ENCODE measurements at regions not wholly inside any gene's neighbourhood (a gene's known extent, or its start where the extent isn't known, plus 50 kb on each side); places are given as distances from the start of the nearest gene placed in this dataset.

- no peak overlapping the region for H3K27ac Mint-ChIP-seq
- no peak overlapping the region for H3K4me3 Mint-ChIP-seq
- H3K27me3 Mint-ChIP-seq, result peaks cover 26% of the 10 kb centered on the region
- H3K9me3 ChIP-seq (ENCODE audit: control insufficient read depth, low read length, poor library complexity, severe bottlenecking), result no peaks in the 10 kb centered on the region
- H3K36me3 Mint-ChIP-seq (ENCODE audit: low read depth), result no peaks in the 10 kb centered on the region
- DNase-seq (no peak), ATAC-seq (no peak)
- H3K4me1 Mint-ChIP-seq, result no peaks in the 10 kb centered on the region
These were observed 83.8 kb upstream of the NRXN3 start for GRCh38 chr14:78086342-78086741.

- ATAC-seq (no peak), DNase-seq (no peak)
- Mint-ChIP-seq H3K27me3 (peaks cover 30% of the 10 kb centered on the region), H3K4me3 (no peak overlapping the region), H3K27ac (no peak overlapping the region), H3K36me3 (ENCODE audit: low read depth) (no peaks in the 10 kb centered on the region), H3K4me1 (no peaks in the 10 kb centered on the region)
- no peaks in the 10 kb centered on the region for H3K9me3 ChIP-seq (ENCODE audit: control insufficient read depth, low read length, poor library complexity, severe bottlenecking)
These were observed 81.3 kb upstream of the NRXN3 start for GRCh38 chr14:78088916-78089315.

- DNase-seq (no peak), ATAC-seq (no peak)
- H3K4me1 Mint-ChIP-seq, result no peaks in the 10 kb centered on the region
- H3K27me3 Mint-ChIP-seq, result peaks cover 37% of the 10 kb centered on the region
- no peaks in the 10 kb centered on the region for H3K9me3 ChIP-seq (ENCODE audit: control insufficient read depth, low read length, poor library complexity, severe bottlenecking)
- no peaks in the 10 kb centered on the region for H3K36me3 Mint-ChIP-seq (ENCODE audit: low read depth)
- H3K4me3 Mint-ChIP-seq, result no peak overlapping the region
- H3K27ac Mint-ChIP-seq, result no peak overlapping the region
These were observed 79.3 kb upstream of the NRXN3 start for GRCh38 chr14:78090864-78091263.

- Mint-ChIP-seq H3K36me3 (ENCODE audit: low read depth) (no peaks in the 10 kb centered on the region), H3K27ac (no peak overlapping the region), H3K4me1 (no peaks in the 10 kb centered on the region), H3K27me3 (peaks cover 37% of the 10 kb centered on the region), H3K4me3 (no peak overlapping the region)
- ATAC-seq (no peak), DNase-seq (no peak)
- H3K9me3 ChIP-seq (ENCODE audit: control insufficient read depth, low read length, poor library complexity, severe bottlenecking), result no peaks in the 10 kb centered on the region
These were observed 78.8 kb upstream of the NRXN3 start for GRCh38 chr14:78091361-78091760.

GRCh38 chr14:78092040-78092439 is 78.1 kb upstream of the NRXN3 start:
- ATAC-seq (no peak), DNase-seq (no peak)
- H3K4me3 Mint-ChIP-seq, result no peak overlapping the region
- H3K4me1 Mint-ChIP-seq, result no peaks in the 10 kb centered on the region
- no peak overlapping the region for H3K27ac Mint-ChIP-seq
- peaks cover 37% of the 10 kb centered on the region for H3K27me3 Mint-ChIP-seq
- H3K9me3 ChIP-seq (ENCODE audit: control insufficient read depth, low read length, poor library complexity, severe bottlenecking), result no peaks in the 10 kb centered on the region
- H3K36me3 Mint-ChIP-seq (ENCODE audit: low read depth), result no peaks in the 10 kb centered on the region

GRCh38 chr14:78103271-78103670 is 66.9 kb upstream of the NRXN3 start:
- no peak for ATAC-seq

GRCh38 chr14:78104160-78104559 is 66.0 kb upstream of the NRXN3 start:
- no peaks in the 10 kb centered on the region for H3K36me3 Mint-ChIP-seq (ENCODE audit: low read depth)
- no peak for DNase-seq
- H3K4me1 Mint-ChIP-seq, result no peaks in the 10 kb centered on the region
- peaks cover 11% of the 10 kb centered on the region for H3K27me3 Mint-ChIP-seq
- ATAC-seq, result no peak
- H3K4me3 Mint-ChIP-seq, result no peak overlapping the region
- H3K27ac Mint-ChIP-seq, result no peak overlapping the region
- no peaks in the 10 kb centered on the region for H3K9me3 ChIP-seq (ENCODE audit: control insufficient read depth, low read length, poor library complexity, severe bottlenecking)

More at GRCh38 chr14:78103271-78103670, 66.9 kb upstream of the NRXN3 start:
- no peaks in the 10 kb centered on the region for H3K4me1 Mint-ChIP-seq
- H3K27me3 Mint-ChIP-seq, result peaks cover 14% of the 10 kb centered on the region
- no peak overlapping the region for H3K4me3 Mint-ChIP-seq
- no peaks in the 10 kb centered on the region for H3K9me3 ChIP-seq (ENCODE audit: control insufficient read depth, low read length, poor library complexity, severe bottlenecking)
- H3K27ac Mint-ChIP-seq, result no peak overlapping the region
- no peak for DNase-seq
- no peaks in the 10 kb centered on the region for H3K36me3 Mint-ChIP-seq (ENCODE audit: low read depth)

- Mint-ChIP-seq H3K27ac (no peak overlapping the region), H3K4me3 (peak overlapping the region; percentile 8), H3K4me1 (no peaks in the 10 kb centered on the region), H3K36me3 (ENCODE audit: low read depth) (no peaks in the 10 kb centered on the region), H3K27me3 (peaks cover 9% of the 10 kb centered on the region)
- no peaks in the 10 kb centered on the region for H3K9me3 ChIP-seq (ENCODE audit: control insufficient read depth, low read length, poor library complexity, severe bottlenecking)
- ATAC-seq (no peak), DNase-seq (no peak)
These were observed 65.5 kb upstream of the NRXN3 start for GRCh38 chr14:78104655-78105054.

- no peaks in the 10 kb centered on the region for H3K36me3 Mint-ChIP-seq (ENCODE audit: low read depth)
- no peak for DNase-seq
- H3K9me3 ChIP-seq (ENCODE audit: control insufficient read depth, low read length, poor library complexity, severe bottlenecking), result no peaks in the 10 kb centered on the region
- ATAC-seq, result no peak
- H3K27ac Mint-ChIP-seq, result no peak overlapping the region
- no peaks in the 10 kb centered on the region for H3K4me1 Mint-ChIP-seq
- no peak overlapping the region for H3K4me3 Mint-ChIP-seq
- H3K27me3 Mint-ChIP-seq, result peaks cover 6% of the 10 kb centered on the region
These were observed 63.8 kb upstream of the NRXN3 start for GRCh38 chr14:78106381-78106780.

- ATAC-seq, result no peak
- Mint-ChIP-seq H3K36me3 (ENCODE audit: low read depth) (no peaks in the 10 kb centered on the region), H3K27me3 (peaks cover 4% of the 10 kb centered on the region), H3K4me1 (no peaks in the 10 kb centered on the region), H3K4me3 (no peak overlapping the region), H3K27ac (no peak overlapping the region)
- no peaks in the 10 kb centered on the region for H3K9me3 ChIP-seq (ENCODE audit: control insufficient read depth, low read length, poor library complexity, severe bottlenecking)
- no peak for DNase-seq
These were observed 63.0 kb upstream of the NRXN3 start for GRCh38 chr14:78107166-78107565.

GRCh38 chr14:78119440-78119839 is 50.7 kb upstream of the NRXN3 start:
- Mint-ChIP-seq H3K36me3 (ENCODE audit: low read depth) (no peaks in the 10 kb centered on the region), H3K4me3 (no peak overlapping the region), H3K27ac (no peak overlapping the region), H3K4me1 (no peaks in the 10 kb centered on the region), H3K27me3 (peaks cover 4% of the 10 kb centered on the region)
- DNase-seq (no peak), ATAC-seq (no peak)
- H3K9me3 ChIP-seq (ENCODE audit: control insufficient read depth, low read length, poor library complexity, severe bottlenecking), result no peaks in the 10 kb centered on the region

Measured in T-helper 17 cell (primary cell).